Tibial nerve (tissue), 3 donors: ENCODE measurements at regions not wholly inside any gene's neighbourhood (a gene's known extent, or its start where the extent isn't known, plus 50 kb on each side); places are given as distances from the start of the nearest gene placed in this dataset.

Experiments used
- POLR2A ChIP-seq, 2 donors: fragments of 450-650 bp; IDR thresholded peaks; one replicate each; pipeline ENCODE4 v1.6.1; 2017; ENCODE audit warnings: antibody characterized with exemption in 2 of 2, mild to moderate bottlenecking in 2 of 2, moderate library complexity in 2 of 2
- TF ChIP-seq, protein P1 (sequence below), 5 experiments: fragments of 200-600 bp in 3 of 5; fragments of 450-650 bp in 2 of 5; sonication (generic) in 3 of 5; IDR thresholded peaks; one replicate each; pipeline ENCODE4 v1.5.1; 2016 to 2019; ENCODE audit warnings: antibody characterized with exemption in 5 of 5, mild to moderate bottlenecking in 3 of 5, moderate library complexity in 2 of 5

DNA sequence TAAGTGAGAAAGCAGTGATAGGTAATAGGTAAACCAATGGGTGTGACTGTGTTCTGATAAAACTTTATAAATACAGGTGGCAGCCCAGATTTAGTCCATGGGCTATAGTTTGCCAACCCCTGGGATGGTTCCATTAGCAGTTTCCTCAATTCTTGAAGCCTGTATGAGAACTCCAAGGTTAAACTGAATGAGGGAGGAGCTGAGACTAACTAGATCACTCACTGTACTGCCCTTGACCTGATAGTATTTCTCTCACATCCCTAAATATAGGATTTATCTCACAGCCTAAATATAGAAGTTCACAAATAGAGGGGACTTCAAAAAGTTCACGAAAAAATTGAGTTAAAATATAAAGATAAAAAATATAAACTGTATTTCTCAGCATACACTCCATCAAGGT, 439.6 kb upstream of the CCDC196 start:
- TF ChIP-seq, protein P1, sequence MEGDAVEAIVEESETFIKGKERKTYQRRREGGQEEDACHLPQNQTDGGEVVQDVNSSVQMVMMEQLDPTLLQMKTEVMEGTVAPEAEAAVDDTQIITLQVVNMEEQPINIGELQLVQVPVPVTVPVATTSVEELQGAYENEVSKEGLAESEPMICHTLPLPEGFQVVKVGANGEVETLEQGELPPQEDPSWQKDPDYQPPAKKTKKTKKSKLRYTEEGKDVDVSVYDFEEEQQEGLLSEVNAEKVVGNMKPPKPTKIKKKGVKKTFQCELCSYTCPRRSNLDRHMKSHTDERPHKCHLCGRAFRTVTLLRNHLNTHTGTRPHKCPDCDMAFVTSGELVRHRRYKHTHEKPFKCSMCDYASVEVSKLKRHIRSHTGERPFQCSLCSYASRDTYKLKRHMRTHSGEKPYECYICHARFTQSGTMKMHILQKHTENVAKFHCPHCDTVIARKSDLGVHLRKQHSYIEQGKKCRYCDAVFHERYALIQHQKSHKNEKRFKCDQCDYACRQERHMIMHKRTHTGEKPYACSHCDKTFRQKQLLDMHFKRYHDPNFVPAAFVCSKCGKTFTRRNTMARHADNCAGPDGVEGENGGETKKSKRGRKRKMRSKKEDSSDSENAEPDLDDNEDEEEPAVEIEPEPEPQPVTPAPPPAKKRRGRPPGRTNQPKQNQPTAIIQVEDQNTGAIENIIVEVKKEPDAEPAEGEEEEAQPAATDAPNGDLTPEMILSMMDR (IDR thresholded peaks at IDR 0.05) = no peak
- no peak for TF ChIP-seq POLR2A (IDR thresholded peaks at IDR 0.05)
